ENCODE measurements at regions not wholly inside any gene's neighbourhood (a gene's known extent, or its start where the extent isn't known, plus 50 kb on each side); places are given as distances from the start of the nearest gene placed in this dataset.

DNA sequence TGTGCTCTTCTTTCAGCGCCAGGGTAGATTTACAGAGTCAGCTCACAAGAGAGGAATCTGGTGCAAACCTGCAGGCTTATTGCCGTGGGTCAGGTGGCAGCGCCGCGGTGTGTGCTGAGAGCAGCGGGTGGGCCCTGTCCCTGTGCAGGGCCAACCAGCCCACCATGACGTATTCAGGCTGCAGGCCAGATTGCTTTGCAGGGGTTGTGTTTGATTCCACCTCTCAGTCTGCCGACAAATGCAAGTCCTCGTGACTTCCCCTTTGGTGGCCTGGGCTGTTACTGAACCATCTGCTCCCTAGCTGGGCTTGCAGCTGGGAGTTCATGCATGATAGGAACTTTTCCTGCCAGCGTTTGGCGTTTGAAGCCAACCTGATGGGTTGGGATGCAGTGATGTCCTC, 66.7 kb upstream of the LEP start:
- TF ChIP-seq, protein P1, sequence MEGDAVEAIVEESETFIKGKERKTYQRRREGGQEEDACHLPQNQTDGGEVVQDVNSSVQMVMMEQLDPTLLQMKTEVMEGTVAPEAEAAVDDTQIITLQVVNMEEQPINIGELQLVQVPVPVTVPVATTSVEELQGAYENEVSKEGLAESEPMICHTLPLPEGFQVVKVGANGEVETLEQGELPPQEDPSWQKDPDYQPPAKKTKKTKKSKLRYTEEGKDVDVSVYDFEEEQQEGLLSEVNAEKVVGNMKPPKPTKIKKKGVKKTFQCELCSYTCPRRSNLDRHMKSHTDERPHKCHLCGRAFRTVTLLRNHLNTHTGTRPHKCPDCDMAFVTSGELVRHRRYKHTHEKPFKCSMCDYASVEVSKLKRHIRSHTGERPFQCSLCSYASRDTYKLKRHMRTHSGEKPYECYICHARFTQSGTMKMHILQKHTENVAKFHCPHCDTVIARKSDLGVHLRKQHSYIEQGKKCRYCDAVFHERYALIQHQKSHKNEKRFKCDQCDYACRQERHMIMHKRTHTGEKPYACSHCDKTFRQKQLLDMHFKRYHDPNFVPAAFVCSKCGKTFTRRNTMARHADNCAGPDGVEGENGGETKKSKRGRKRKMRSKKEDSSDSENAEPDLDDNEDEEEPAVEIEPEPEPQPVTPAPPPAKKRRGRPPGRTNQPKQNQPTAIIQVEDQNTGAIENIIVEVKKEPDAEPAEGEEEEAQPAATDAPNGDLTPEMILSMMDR (conservative IDR thresholded peaks at IDR 0.05; ENCODE audit: low read depth, low read length), result no peak
- DNase-seq (ENCODE audit: low read depth), result no peak
- no peak overlapping the region for H3K4me3 ChIP-seq (ENCODE audit: low read depth, low read length)

DNA sequence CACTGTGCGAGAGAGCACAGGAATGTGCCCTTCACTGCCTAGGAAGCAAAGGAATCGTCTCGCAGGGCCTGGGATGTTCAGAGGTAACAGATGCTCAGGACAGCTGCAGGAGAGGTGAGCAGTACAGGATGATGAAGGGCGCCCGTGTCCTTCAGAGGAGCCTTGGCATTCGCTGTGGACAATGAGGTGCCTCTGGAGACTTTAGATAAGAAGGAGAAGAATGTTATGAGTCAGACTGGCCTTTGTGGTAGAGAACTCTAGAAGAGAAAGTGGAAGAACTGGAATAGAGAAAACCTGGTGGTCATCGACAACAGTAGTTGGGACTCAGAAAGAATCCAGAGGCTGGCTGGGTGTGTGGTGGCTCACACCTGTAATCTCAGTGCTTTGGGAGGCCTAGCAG, 64.4 kb upstream of the LEP start:
- H3K4me3 ChIP-seq (ENCODE audit: low read depth, low read length), result no peak overlapping the region
- DNase-seq (ENCODE audit: low read depth), result no peak
- TF ChIP-seq, protein P1 (conservative IDR thresholded peaks at IDR 0.05; ENCODE audit: low read depth, low read length), result no peak

DNA sequence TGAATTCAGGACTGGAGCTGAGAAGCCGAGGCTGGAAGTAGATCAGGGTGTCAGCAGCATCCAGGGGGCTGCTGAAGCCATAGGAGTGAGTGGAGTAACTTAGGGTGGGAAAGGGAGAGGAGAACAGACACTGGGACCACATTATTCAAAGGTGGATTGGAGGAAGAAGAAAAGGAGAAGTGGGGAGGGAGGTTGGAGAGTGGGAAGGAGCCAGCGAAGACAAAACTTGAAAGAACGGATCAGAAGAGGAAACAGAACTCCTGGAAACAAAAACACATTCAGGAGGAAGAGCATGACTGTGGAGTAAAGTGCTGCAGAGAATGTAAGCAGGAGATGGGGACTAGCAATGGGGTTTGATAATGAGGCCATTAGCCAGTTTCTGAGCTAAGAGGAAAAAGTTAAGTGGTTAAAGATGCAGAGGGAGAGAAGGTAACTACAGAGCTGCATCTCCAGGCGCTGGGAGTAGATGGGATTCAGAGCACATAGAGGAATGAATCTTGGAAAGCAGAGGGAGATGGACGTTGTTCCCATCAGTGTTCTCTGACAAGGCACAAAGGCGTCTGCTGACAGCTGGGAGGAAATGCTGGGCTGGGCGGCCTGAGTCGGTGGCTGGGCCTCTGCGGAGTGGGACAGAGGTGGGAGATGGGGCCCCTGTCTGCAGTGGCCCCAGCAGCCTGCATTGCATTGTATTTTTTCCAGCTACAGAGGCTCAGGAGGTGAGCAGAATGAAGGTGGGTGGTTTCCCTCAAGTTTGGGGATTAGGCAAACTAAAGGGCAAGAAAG, 63.1 kb upstream of the LEP start:
- DNase-seq (ENCODE audit: low read depth), result no peak
- no peak overlapping the region for H3K4me3 ChIP-seq (ENCODE audit: low read depth, low read length)
- TF ChIP-seq, protein P1 (conservative IDR thresholded peaks at IDR 0.05; ENCODE audit: low read depth, low read length), result no peak

DNA sequence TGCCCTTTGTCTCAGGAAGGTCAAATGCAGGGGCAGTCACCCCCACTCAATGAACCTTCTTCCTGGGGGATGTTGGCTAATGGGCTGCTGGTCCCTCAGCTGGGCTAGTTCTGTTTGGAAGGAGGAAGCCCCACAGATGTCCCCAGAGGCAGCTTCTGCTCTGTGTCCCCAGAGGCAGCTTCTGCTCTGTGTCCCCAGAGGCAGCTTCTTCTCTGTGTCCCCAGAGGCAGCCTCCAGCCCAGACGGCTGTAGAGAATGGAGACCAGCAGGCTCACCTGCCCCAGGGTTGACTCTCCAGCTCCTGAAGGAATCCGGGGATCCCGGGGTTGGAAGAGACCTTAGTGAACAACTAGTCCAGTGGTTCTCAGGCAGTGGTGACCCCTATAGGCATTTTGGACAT, 62.5 kb upstream of the LEP start:
- TF ChIP-seq, protein P1 (conservative IDR thresholded peaks at IDR 0.05; ENCODE audit: low read depth, low read length), result no peak
- DNase-seq (ENCODE audit: low read depth), result no peak
- H3K4me3 ChIP-seq (ENCODE audit: low read depth, low read length), result no peak overlapping the region

DNA sequence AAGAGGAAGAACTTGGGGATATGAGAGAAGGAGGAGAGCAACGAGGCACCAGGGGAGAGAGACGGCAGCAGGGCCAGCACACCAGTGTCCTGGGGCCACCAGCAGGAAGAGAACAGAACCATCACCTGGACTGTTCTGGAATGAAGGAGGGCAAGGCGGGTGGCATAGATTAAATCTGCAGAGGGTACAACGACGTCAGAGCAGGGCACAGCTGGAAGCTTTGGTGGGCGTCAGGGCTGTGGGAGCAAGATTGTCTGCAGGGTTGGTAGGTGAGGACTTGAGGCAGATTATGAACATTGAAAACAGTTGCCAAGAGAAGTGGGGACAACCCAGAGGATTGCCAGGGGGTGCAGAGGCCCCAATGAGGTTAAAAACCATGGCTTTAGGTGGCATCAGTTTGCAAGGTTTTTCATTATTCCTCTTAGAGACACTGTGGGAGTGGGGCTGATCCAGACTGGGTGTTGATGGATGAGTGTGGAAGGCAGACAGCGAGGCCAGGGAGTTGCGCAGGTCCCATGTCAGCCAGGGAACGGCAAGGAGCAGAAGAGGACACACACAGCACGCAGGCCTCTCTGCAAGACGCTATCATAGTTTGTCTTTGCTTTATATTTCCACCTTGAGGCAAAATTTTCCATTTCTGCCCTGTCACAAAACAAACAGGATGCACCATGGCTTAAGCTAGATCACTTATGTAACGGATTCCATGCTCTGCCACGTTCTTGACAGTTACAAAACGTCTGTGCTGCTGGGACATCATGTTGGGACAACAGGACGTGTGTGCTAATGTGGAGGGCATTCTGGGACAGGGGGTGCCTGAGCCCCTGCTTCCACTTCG, 52.5 kb upstream of the LEP start:
- DNase-seq (ENCODE audit: low read depth), result no peak
- H3K4me3 ChIP-seq (ENCODE audit: low read depth, low read length), result no peak overlapping the region
- TF ChIP-seq, protein P1 (conservative IDR thresholded peaks at IDR 0.05; ENCODE audit: low read depth, low read length), result no peak

DNA sequence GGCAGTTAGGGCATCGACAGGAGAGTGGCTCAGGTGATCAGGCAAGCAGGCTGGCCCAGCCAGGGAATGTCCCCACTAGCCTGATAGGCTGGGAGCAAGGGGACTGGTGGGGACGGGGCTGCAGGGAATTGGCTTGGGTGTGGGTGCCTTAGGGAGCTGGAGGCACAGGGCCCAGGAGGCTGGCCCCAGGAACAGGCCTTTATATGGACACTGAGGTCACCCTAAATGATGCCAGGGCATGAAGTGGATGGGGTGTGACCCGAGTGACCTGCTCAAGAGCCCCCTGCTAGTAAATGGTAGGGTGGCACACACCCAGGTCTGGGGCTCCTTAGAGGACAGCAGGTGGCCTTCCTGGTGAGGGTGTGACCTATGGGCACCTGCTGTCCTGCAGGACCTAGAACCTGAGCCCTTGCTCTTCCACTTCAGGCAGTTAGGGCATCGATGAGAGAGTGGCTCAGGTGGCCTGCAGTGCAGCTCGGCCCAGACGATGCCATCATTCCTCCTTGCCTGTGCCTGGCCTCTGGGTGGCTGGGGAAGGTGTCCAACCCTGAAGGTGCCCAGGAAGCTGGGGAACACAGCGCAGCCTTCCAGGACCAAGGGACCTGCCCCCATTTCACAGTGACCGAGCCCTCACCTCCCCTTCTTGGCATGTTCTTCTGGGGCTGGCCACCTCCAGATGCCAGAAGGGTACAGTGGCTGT, 51.7 kb upstream of the LEP start:
- no peak overlapping the region for H3K4me3 ChIP-seq (ENCODE audit: low read depth, low read length)
- DNase-seq (ENCODE audit: low read depth), result no peak
- TF ChIP-seq, protein P1 (conservative IDR thresholded peaks at IDR 0.05; ENCODE audit: low read depth, low read length), result no peak

Data from choroid plexus epithelial cell (primary cell).